ENCODE measurements at regions not wholly inside any gene's neighbourhood (a gene's known extent, or its start where the extent isn't known, plus 50 kb on each side); places are given as distances from the start of the nearest gene placed in this dataset.

DNA sequence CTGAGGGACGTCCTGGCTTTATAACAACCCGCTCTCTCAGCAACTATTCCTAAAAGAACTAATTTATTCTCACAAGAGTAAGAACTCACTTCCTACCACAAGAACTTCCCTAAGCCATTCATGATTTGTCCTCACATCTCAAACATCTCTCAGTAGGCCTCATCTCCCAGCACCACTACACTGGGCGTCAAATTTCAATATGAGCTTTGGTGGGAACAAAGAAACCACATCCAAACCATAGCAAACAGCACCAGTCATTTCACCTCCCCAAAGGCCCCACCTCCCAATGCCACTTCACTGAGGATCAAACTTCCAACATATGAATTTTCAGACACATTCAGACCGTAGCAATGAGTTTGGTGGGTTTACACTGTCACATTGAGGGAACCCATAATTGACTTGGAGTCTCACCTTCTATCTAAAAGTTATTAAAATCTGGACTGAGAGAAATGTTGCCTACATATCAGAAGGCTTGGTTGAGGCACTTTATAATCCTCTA is 116.4 kb upstream of the AGBL1 start:
- TF ChIP-seq, protein P1, sequence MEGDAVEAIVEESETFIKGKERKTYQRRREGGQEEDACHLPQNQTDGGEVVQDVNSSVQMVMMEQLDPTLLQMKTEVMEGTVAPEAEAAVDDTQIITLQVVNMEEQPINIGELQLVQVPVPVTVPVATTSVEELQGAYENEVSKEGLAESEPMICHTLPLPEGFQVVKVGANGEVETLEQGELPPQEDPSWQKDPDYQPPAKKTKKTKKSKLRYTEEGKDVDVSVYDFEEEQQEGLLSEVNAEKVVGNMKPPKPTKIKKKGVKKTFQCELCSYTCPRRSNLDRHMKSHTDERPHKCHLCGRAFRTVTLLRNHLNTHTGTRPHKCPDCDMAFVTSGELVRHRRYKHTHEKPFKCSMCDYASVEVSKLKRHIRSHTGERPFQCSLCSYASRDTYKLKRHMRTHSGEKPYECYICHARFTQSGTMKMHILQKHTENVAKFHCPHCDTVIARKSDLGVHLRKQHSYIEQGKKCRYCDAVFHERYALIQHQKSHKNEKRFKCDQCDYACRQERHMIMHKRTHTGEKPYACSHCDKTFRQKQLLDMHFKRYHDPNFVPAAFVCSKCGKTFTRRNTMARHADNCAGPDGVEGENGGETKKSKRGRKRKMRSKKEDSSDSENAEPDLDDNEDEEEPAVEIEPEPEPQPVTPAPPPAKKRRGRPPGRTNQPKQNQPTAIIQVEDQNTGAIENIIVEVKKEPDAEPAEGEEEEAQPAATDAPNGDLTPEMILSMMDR (IDR thresholded peaks at IDR 0.05; ENCODE audit: low read depth, low read length): no peak
- TF ChIP-seq, protein P2, sequence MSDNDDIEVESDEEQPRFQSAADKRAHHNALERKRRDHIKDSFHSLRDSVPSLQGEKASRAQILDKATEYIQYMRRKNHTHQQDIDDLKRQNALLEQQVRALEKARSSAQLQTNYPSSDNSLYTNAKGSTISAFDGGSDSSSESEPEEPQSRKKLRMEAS (IDR thresholded peaks at IDR 0.05; ENCODE audit: low read depth, low read length): no peak
- TF ChIP-seq MYC (IDR thresholded peaks at IDR 0.05; ENCODE audit: low read depth, low read length) (no peak), POLR2A (IDR thresholded peaks at IDR 0.05; ENCODE audit: extremely low read depth, insufficient read length) (no peak)
